Spleen (tissue), 7 donors: ENCODE measurements at regions not wholly inside any gene's neighbourhood (a gene's known extent, or its start where the extent isn't known, plus 50 kb on each side); places are given as distances from the start of the nearest gene placed in this dataset.

Experiments
- POLR2AphosphoS5 ChIP-seq, 3 donors: sonication (generic); formaldehyde crosslinking; IDR thresholded peaks; one replicate each; pipeline ENCODE4 v1.5.1; 2017; ENCODE audit warnings: antibody characterized with exemption in 3 of 3
- TF ChIP-seq, protein P1 (sequence below), 11 experiments: fragments of 200-600 bp in 7 of 11; fragments of 450-650 bp in 4 of 11; sonication (generic) in 4 of 11; IDR thresholded peaks in 8 of 11; conservative IDR thresholded peaks in 3 of 11; 1 replicate in 7 of 11; 2 replicates in 4 of 11; pipeline versions ENCODE4 v1.4.0 to v1.8.0; 2016 to 2021; ENCODE audit warnings: antibody characterized with exemption in 11 of 11, inconsistent platforms in 4 of 11, mild to moderate bottlenecking in 1 of 11
- donor health status: DM: no; HTN: no; CAD: no; lungs with moderate emphysema.
- donor health status: DM: no; HTN: no; CAD: no.
- donor health status: DM: no; HTN: no; CAD: no.

DNA sequence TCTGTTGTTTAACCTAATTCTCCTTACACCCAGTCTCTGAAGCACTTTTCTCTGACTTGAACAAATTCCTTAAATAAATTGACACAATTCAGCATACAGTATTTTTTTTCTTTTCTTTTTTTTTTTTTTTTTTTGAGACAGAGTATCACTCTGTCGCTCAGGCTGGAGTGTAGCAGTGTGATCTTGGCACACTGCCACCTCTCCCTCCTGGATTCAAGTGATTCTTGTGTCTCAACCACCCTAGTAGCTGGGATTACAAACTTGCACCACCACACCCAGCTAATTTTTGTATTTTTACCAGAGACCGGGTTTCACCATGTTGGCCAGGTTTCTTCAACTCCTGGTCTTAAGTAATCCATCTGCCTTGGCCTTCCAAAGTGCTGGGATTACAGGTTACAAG lies 1498.1 kb upstream of the PCDH10 start:
- TF ChIP-seq, protein P1, sequence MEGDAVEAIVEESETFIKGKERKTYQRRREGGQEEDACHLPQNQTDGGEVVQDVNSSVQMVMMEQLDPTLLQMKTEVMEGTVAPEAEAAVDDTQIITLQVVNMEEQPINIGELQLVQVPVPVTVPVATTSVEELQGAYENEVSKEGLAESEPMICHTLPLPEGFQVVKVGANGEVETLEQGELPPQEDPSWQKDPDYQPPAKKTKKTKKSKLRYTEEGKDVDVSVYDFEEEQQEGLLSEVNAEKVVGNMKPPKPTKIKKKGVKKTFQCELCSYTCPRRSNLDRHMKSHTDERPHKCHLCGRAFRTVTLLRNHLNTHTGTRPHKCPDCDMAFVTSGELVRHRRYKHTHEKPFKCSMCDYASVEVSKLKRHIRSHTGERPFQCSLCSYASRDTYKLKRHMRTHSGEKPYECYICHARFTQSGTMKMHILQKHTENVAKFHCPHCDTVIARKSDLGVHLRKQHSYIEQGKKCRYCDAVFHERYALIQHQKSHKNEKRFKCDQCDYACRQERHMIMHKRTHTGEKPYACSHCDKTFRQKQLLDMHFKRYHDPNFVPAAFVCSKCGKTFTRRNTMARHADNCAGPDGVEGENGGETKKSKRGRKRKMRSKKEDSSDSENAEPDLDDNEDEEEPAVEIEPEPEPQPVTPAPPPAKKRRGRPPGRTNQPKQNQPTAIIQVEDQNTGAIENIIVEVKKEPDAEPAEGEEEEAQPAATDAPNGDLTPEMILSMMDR (IDR thresholded peaks at IDR 0.05 in 8 of 11, conservative IDR thresholded peaks at IDR 0.05 in 3 of 11), result no peak
- no peak for TF ChIP-seq POLR2AphosphoS5 (IDR thresholded peaks at IDR 0.05)
